LNCAP (cell line): ENCODE measurements at regions not wholly inside any gene's neighbourhood (a gene's known extent, or its start where the extent isn't known, plus 50 kb on each side); places are given as distances from the start of the nearest gene placed in this dataset.

Experiments
- CTCF ChIP-seq: fragments of 450-650 bp; IDR thresholded peaks from 2 replicates; pipeline ENCODE4 v1.5.1; 2017; ENCODE audit warnings: mild to moderate bottlenecking

GRCh38 chr18:35827275-35827902 is 145.1 kb upstream of the RMP24 start:
- no peak for TF ChIP-seq CTCF

GRCh38 chr18:35827903-35828275 is 144.6 kb upstream of the RMP24 start:
- TF ChIP-seq CTCF = no peak

GRCh38 chr18:35828591-35828990 is 143.9 kb upstream of the RMP24 start:
- TF ChIP-seq CTCF = no peak

GRCh38 chr18:35835366-35835765 is 137.1 kb upstream of the RMP24 start:
- TF ChIP-seq CTCF = no peak

GRCh38 chr18:35835833-35836232 is 136.6 kb upstream of the RMP24 start:
- TF ChIP-seq CTCF = no peak

GRCh38 chr18:35836932-35837331 is 135.5 kb upstream of the RMP24 start:
- TF ChIP-seq CTCF = no peak

GRCh38 chr18:35837922-35838496 is 134.5 kb upstream of the RMP24 start:
- TF ChIP-seq CTCF = no peak

GRCh38 chr18:35841283-35841682 is 131.2 kb upstream of the RMP24 start:
- no peak for TF ChIP-seq CTCF
